MCF 10A (cell line): ENCODE measurements at regions not wholly inside any gene's neighbourhood (a gene's known extent, or its start where the extent isn't known, plus 50 kb on each side); places are given as distances from the start of the nearest gene placed in this dataset.
"Not testable (repeated sequence)": the region's sequence is repeated elsewhere in the genome, so short reads cannot be mapped to it uniquely, and the experiment has no call there.

ENCODE experiments used
- BruUV-seq: library from RNA; stranded (reverse); fragments of 400-500 nt; replicated peaks from 2 replicates; lab custom pipeline; 2021; lab: Mats Ljungman, UMichigan
- CTCF ChIA-PET: fragments of 300-600 bp; sonication (Branson Sonifier 250); formaldehyde crosslinking; extraction: SDS; loops from one replicate; lab custom pipeline; 2021; ENCODE audit warnings: antibody characterized with exemption, inconsistent platforms; lab: Yijun Ruan, JAX
- POLR2A ChIA-PET: fragments of 300-600, 350-650 bp; sonication (Branson Sonifier 250); formaldehyde crosslinking; extraction: SDS; loops from one replicate; lab custom pipeline; 2020; ENCODE audit warnings: antibody characterized with exemption, inconsistent platforms; lab: Yijun Ruan, JAX
- DNase-seq: peaks from one replicate; pipeline ENCODE4 v3.0.0-alpha.2; 2018; ENCODE audit not compliant: unreplicated experiment
- H3K27ac Mint-ChIP-seq: one replicate; pipeline ENCODE4 v1.8.0; 2022; ENCODE audit warnings: mild to moderate bottlenecking, low read depth, mixed read lengths; ENCODE audit not compliant: unreplicated experiment
- H3K27me3 Mint-ChIP-seq: one replicate; pipeline ENCODE4 v1.8.0; 2022; ENCODE audit warnings: mixed read lengths; ENCODE audit not compliant: insufficient read depth, unreplicated experiment
- H3K36me3 Mint-ChIP-seq: one replicate; pipeline ENCODE4 v1.8.0; 2022; ENCODE audit warnings: mild to moderate bottlenecking, moderate library complexity, mixed read lengths; ENCODE audit not compliant: insufficient read depth, unreplicated experiment
- H3K4me1 Mint-ChIP-seq: one replicate; pipeline ENCODE4 v1.8.0; 2022; ENCODE audit warnings: mixed read lengths; ENCODE audit not compliant: insufficient read depth, unreplicated experiment
- H3K4me3 Mint-ChIP-seq: one replicate; pipeline ENCODE4 v1.8.0; 2022; ENCODE audit warnings: mild to moderate bottlenecking, moderate library complexity, mixed read lengths; ENCODE audit not compliant: unreplicated experiment
- H3K9me3 Mint-ChIP-seq: one replicate; pipeline ENCODE4 v1.8.0; 2022; ENCODE audit warnings: mixed read lengths; ENCODE audit not compliant: unreplicated experiment
- CTCF ChIP-seq: fragments of 200-600 bp; IDR thresholded peaks from one replicate; pipeline ENCODE4 v1.8.0; 2022; ENCODE audit warnings: antibody characterized with exemption, mild to moderate bottlenecking; ENCODE audit not compliant: unreplicated experiment
- intact Hi-C: fragments of 100-400 bp; cut with micrococcal nuclease; formaldehyde crosslinking; loops from 2 replicates; pipeline ENCODE4 v1.14.1; 2022

- CTCF ChIA-PET: interaction anchor here (0.9 kb wide), 1 partner anchor 12 kb away, joined by 3 read pairs; no protein-coding TSS in a partner anchor
- TF ChIP-seq CTCF: no peak
- Mint-ChIP-seq H3K4me1 (peaks cover 12% of the 10 kb centered on the region), H3K4me3 (no peak overlapping the region), H3K27ac (no peak overlapping the region), H3K9me3 (no peaks in the 10 kb centered on the region), H3K27me3 (no peaks in the 10 kb centered on the region), H3K36me3 (no peaks in the 10 kb centered on the region)
- DNase-seq: no peak
- no TSS peak for BruUV-seq
- POLR2A ChIA-PET: interaction anchor here (1.1 kb wide), 1 partner anchor 602 kb away, joined by 3 read pairs; no protein-coding TSS in a partner anchor
- intact Hi-C loops: no loop called here
Measured at GRCh38 chr7:125065001-125065400, 135.4 kb upstream of the POT1 start.

GRCh38 chr7:125061776-125062397 is 132.3 kb upstream of the POT1 start:
- Mint-ChIP-seq H3K9me3 (no peaks in the 10 kb centered on the region), H3K4me1 (peaks cover 12% of the 10 kb centered on the region), H3K27ac (peak overlapping the region; percentile 74), H3K4me3 (no peak overlapping the region), H3K27me3 (no peaks in the 10 kb centered on the region), H3K36me3 (peaks cover 7% of the 10 kb centered on the region)
- ChIA-PET POLR2A (interaction anchor here (0.5 kb wide), 1 partner anchor 326 kb away, joined by 4 read pairs; no protein-coding TSS in a partner anchor), CTCF (interaction anchor here (0.7 to 7.0 kb wide), 6 partner anchors 132 to 610 kb away, joined by 3 to 80 read pairs (median 6); no protein-coding TSS in a partner anchor)
- no TSS peak for BruUV-seq
- intact Hi-C loops: no loop called here
- no peak for TF ChIP-seq CTCF
- peak; percentile 68 for DNase-seq

GRCh38 chr7:125061083-125061745 is 131.6 kb upstream of the POT1 start:
- POLR2A ChIA-PET, H3K27ac Mint-ChIP-seq, H3K4me3 Mint-ChIP-seq, intact Hi-C loops, H3K36me3 Mint-ChIP-seq, BruUV-seq, H3K9me3 Mint-ChIP-seq, H3K27me3 Mint-ChIP-seq, DNase-seq: not testable (repeated sequence)
- CTCF ChIA-PET: interaction anchor here (0.7 to 7.0 kb wide), 9 partner anchors 12 to 612 kb away, joined by 3 to 80 read pairs (median 5); no protein-coding TSS in a partner anchor
- H3K4me1 Mint-ChIP-seq: peaks cover 12% of the 10 kb centered on the region

GRCh38 chr7:125059861-125060456 is 130.3 kb upstream of the POT1 start:
- Mint-ChIP-seq H3K4me3 (no peak overlapping the region), H3K4me1 (peaks cover 12% of the 10 kb centered on the region), H3K9me3 (no peaks in the 10 kb centered on the region), H3K36me3 (peaks cover 7% of the 10 kb centered on the region), H3K27ac (no peak overlapping the region), H3K27me3 (no peaks in the 10 kb centered on the region)
- intact Hi-C loops: loop anchor here (1.0 kb wide), 2 partner anchors 256 to 611 kb away; no protein-coding TSS in a partner anchor
- CTCF ChIA-PET: interaction anchor here (0.6 to 7.0 kb wide), 12 partner anchors 8 to 613 kb away, joined by 3 to 80 read pairs (median 4); no protein-coding TSS in a partner anchor
- BruUV-seq: no TSS peak
- TF ChIP-seq CTCF: peak; percentile 42
- no peak for DNase-seq
- POLR2A ChIA-PET: interaction anchor here (0.6 to 1.3 kb wide), 4 partner anchors 10 to 870 kb away, joined by 3 to 4 read pairs (median 4); no protein-coding TSS in a partner anchor
